CD4-positive, alpha-beta T cell treated with Interleukin-1 beta for 1 hour (primary cell): ENCODE measurements at regions not wholly inside any gene's neighbourhood (a gene's known extent, or its start where the extent isn't known, plus 50 kb on each side); places are given as distances from the start of the nearest gene placed in this dataset.

Experiments used
- DNase-seq, 2 donors: peaks; one replicate each; pipeline ENCODE4 v3.0.0-alpha.2; 2020 to 2022

GRCh38 chr4:20302336-20302735, 50.6 kb downstream of the SLIT2 start:
- no peak for DNase-seq

GRCh38 chr4:20305976-20306375, 54.3 kb downstream of the SLIT2 start:
- no peak for DNase-seq

- DNase-seq = no peak
Observed at GRCh38 chr4:20311856-20312255, 60.2 kb downstream of the SLIT2 start.

GRCh38 chr4:20313237-20314030, 61.7 kb downstream of the SLIT2 start:
- no peak for DNase-seq

GRCh38 chr4:20317424-20317985, 65.8 kb downstream of the SLIT2 start:
- no peak for DNase-seq

GRCh38 chr4:20318001-20318908, 66.5 kb downstream of the SLIT2 start:
- no peak for DNase-seq

- no peak for DNase-seq
Observed at GRCh38 chr4:20318909-20319277, 67.2 kb downstream of the SLIT2 start.

- no peak for DNase-seq
Observed at GRCh38 chr4:20319825-20320612, 68.3 kb downstream of the SLIT2 start.

GRCh38 chr4:20323991-20324390, 72.3 kb downstream of the SLIT2 start:
- no peak for DNase-seq

- DNase-seq = no peak
Observed at GRCh38 chr4:20326460-20326859, 74.8 kb downstream of the SLIT2 start.

GRCh38 chr4:20326977-20327376, 75.3 kb downstream of the SLIT2 start:
- DNase-seq = no peak

- no peak for DNase-seq
Observed at GRCh38 chr4:20327808-20328207, 76.1 kb downstream of the SLIT2 start.

- no peak for DNase-seq
Observed at GRCh38 chr4:20331642-20332041, 79.9 kb downstream of the SLIT2 start.

GRCh38 chr4:20333141-20333715, 81.5 kb downstream of the SLIT2 start:
- DNase-seq = no peak

GRCh38 chr4:20337261-20337664, 85.6 kb downstream of the SLIT2 start:
- DNase-seq = no peak

GRCh38 chr4:20338841-20339240, 87.1 kb downstream of the SLIT2 start:
- no peak for DNase-seq

GRCh38 chr4:20341134-20341738, 89.5 kb downstream of the SLIT2 start:
- DNase-seq = no peak

- DNase-seq = no peak
Observed at GRCh38 chr4:20347531-20347930, 95.8 kb downstream of the SLIT2 start.

- DNase-seq = no peak
Observed at GRCh38 chr4:20348411-20348810, 96.7 kb downstream of the SLIT2 start.

- no peak for DNase-seq
Observed at GRCh38 chr4:20351360-20352162, 99.9 kb downstream of the SLIT2 start.

- DNase-seq = no peak
Observed at GRCh38 chr4:20352163-20352431, 100.4 kb downstream of the SLIT2 start.

GRCh38 chr4:20353646-20354045, 101.9 kb downstream of the SLIT2 start:
- no peak for DNase-seq
